GM12872 (cell line): ENCODE measurements at regions not wholly inside any gene's neighbourhood (a gene's known extent, or its start where the extent isn't known, plus 50 kb on each side); places are given as distances from the start of the nearest gene placed in this dataset.

Experiments
- CTCF ChIP-seq: IDR thresholded peaks from 3 replicates; pipeline ENCODE4 v1.5.1; 2011; ENCODE audit warnings: low read depth, mild to moderate bottlenecking, low read length, moderate library complexity; ENCODE audit not compliant: insufficient read depth

GRCh38 chr2:186032102-186032738 is 293.6 kb downstream of the FSIP2 start:
- no peak for TF ChIP-seq CTCF

- TF ChIP-seq CTCF, result no peak
These were observed 294.3 kb downstream of the FSIP2 start for GRCh38 chr2:186032930-186033329.

GRCh38 chr2:186033541-186033940 is 294.9 kb downstream of the FSIP2 start:
- no peak for TF ChIP-seq CTCF

- no peak for TF ChIP-seq CTCF
These were observed 298.4 kb downstream of the FSIP2 start for GRCh38 chr2:186036862-186037449.

GRCh38 chr2:186042207-186043028 is 303.8 kb downstream of the FSIP2 start:
- TF ChIP-seq CTCF, result no peak

DNA sequence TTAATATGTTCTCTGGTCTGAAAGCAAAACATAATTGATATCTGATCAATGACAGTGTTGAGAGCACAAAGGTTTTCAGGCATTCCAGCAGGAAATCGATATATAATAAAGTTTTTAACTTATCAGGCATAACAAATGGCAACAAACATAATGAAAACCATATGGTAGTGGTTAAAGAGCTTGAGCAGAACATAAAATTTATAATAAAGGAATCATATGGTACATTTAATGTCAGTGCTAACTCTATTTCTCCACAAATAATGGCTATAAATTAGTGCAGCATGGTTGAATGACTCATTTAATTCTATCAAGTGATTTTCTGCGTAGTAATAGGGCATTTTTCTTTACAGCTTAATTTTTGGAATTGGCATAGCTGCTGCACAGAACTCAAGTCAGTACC is 306.2 kb downstream of the FSIP2 start:
- TF ChIP-seq CTCF, result no peak

DNA sequence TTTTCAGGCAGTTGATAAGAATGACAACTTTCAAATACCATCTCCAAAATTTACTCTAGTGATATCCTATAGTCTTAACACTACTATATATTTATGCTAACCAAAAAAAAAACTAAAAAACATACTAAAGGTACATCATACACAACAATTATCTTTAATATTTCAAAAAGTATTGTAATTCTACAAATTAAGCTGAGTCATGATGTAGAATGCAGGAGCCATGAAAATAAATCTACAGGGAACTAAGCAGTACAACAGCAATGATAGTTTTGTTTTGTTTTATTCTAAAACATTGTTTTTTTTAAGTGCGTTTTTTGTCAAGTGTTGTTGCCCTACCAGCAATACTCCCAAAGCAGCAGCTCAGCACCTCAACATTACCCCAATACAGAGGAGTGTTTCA is 314.3 kb downstream of the FSIP2 start:
- no peak for TF ChIP-seq CTCF
